PC-9 (cell line): ENCODE measurements at regions not wholly inside any gene's neighbourhood (a gene's known extent, or its start where the extent isn't known, plus 50 kb on each side); places are given as distances from the start of the nearest gene placed in this dataset.

ENCODE experiments used
- CTCF ChIP-seq: fragments of 200-600 bp; sonication (generic); conservative IDR thresholded peaks from 2 replicates; pipeline ENCODE4 v1.6.1; 2017; ENCODE audit warnings: mixed run types, antibody characterized with exemption, mild to moderate bottlenecking, moderate library complexity
- EZH2 ChIP-seq: fragments of 200-600 bp; sonication (generic); IDR thresholded peaks from 2 replicates; pipeline ENCODE4 v1.8.0; 2017; ENCODE audit warnings: antibody characterized with exemption, low read depth

- TF ChIP-seq CTCF (no peak), EZH2 (no peak)
These were observed 54.8 kb upstream of the NDUFV2 start for GRCh38 chr18:9047715-9048114.
